Activated naive CD4-positive, alpha-beta T cell treated with anti-CD3 and anti-CD28 coated beads, Interleukin-2, amount 50 U/mL, for 24 hours (primary cell): ENCODE measurements at regions not wholly inside any gene's neighbourhood (a gene's known extent, or its start where the extent isn't known, plus 50 kb on each side); places are given as distances from the start of the nearest gene placed in this dataset.
"Not testable (repeated sequence)": the region's sequence is repeated elsewhere in the genome, so short reads cannot be mapped to it uniquely, and the experiment has no call there.

Source experiments
- H3K27ac Mint-ChIP-seq: one replicate; pipeline ENCODE4 v1.8.0; 2021; ENCODE audit warnings: mild to moderate bottlenecking, mixed read lengths
- H3K27me3 Mint-ChIP-seq: one replicate; pipeline ENCODE4 v1.8.0; 2021; ENCODE audit warnings: mixed read lengths
- H3K36me3 Mint-ChIP-seq: one replicate; pipeline ENCODE4 v1.8.0; 2021; ENCODE audit warnings: mixed read lengths
- H3K4me1 Mint-ChIP-seq: one replicate; pipeline ENCODE4 v1.8.0; 2021; ENCODE audit warnings: mixed read lengths
- H3K4me3 Mint-ChIP-seq: one replicate; pipeline ENCODE4 v1.8.0; 2021; ENCODE audit warnings: mild to moderate bottlenecking, mixed read lengths
- H3K9me3 Mint-ChIP-seq: one replicate; pipeline ENCODE4 v1.8.0; 2021; ENCODE audit warnings: mixed read lengths

- not testable (repeated sequence) for H3K9me3 Mint-ChIP-seq, H3K4me3 Mint-ChIP-seq, H3K27me3 Mint-ChIP-seq, H3K4me1 Mint-ChIP-seq, H3K27ac Mint-ChIP-seq, H3K36me3 Mint-ChIP-seq
Measured at GRCh38 chr18:14382666-14383065, 160.7 kb downstream of the POTEC start.

GRCh38 chr18:14379489-14379888, 163.9 kb downstream of the POTEC start:
- H3K4me1 Mint-ChIP-seq, H3K27ac Mint-ChIP-seq, H3K36me3 Mint-ChIP-seq, H3K9me3 Mint-ChIP-seq, H3K27me3 Mint-ChIP-seq, H3K4me3 Mint-ChIP-seq: not testable (repeated sequence)

- not testable (repeated sequence) for H3K27me3 Mint-ChIP-seq, H3K4me1 Mint-ChIP-seq, H3K4me3 Mint-ChIP-seq, H3K27ac Mint-ChIP-seq, H3K36me3 Mint-ChIP-seq, H3K9me3 Mint-ChIP-seq
Measured at GRCh38 chr18:14378376-14378775, 165.0 kb downstream of the POTEC start.

GRCh38 chr18:14361346-14361745, 182.1 kb downstream of the POTEC start:
- not testable (repeated sequence) for H3K27me3 Mint-ChIP-seq, H3K36me3 Mint-ChIP-seq, H3K4me3 Mint-ChIP-seq, H3K27ac Mint-ChIP-seq, H3K9me3 Mint-ChIP-seq, H3K4me1 Mint-ChIP-seq

- not testable (repeated sequence) for H3K36me3 Mint-ChIP-seq, H3K27ac Mint-ChIP-seq, H3K4me3 Mint-ChIP-seq, H3K4me1 Mint-ChIP-seq, H3K27me3 Mint-ChIP-seq, H3K9me3 Mint-ChIP-seq
Measured at GRCh38 chr18:14357553-14358297, 185.7 kb downstream of the POTEC start.

- not testable (repeated sequence) for H3K4me3 Mint-ChIP-seq, H3K9me3 Mint-ChIP-seq, H3K4me1 Mint-ChIP-seq, H3K27me3 Mint-ChIP-seq, H3K36me3 Mint-ChIP-seq, H3K27ac Mint-ChIP-seq
Measured at GRCh38 chr18:14342170-14342569, 201.2 kb downstream of the POTEC start.

GRCh38 chr18:14336017-14336416, 203.8 kb upstream of the ZNF519 start:
- not testable (repeated sequence) for H3K4me3 Mint-ChIP-seq, H3K36me3 Mint-ChIP-seq, H3K27me3 Mint-ChIP-seq, H3K27ac Mint-ChIP-seq, H3K9me3 Mint-ChIP-seq, H3K4me1 Mint-ChIP-seq

GRCh38 chr18:14321217-14321616, 189.0 kb upstream of the ZNF519 start:
- H3K9me3 Mint-ChIP-seq, H3K4me1 Mint-ChIP-seq, H3K27me3 Mint-ChIP-seq, H3K36me3 Mint-ChIP-seq, H3K4me3 Mint-ChIP-seq, H3K27ac Mint-ChIP-seq: not testable (repeated sequence)

- H3K4me3 Mint-ChIP-seq, H3K36me3 Mint-ChIP-seq, H3K4me1 Mint-ChIP-seq, H3K27ac Mint-ChIP-seq, H3K27me3 Mint-ChIP-seq, H3K9me3 Mint-ChIP-seq: not testable (repeated sequence)
Measured at GRCh38 chr18:14301255-14301654, 169.0 kb upstream of the ZNF519 start.

- H3K4me1 Mint-ChIP-seq, H3K27ac Mint-ChIP-seq, H3K27me3 Mint-ChIP-seq, H3K4me3 Mint-ChIP-seq, H3K36me3 Mint-ChIP-seq, H3K9me3 Mint-ChIP-seq: not testable (repeated sequence)
Measured at GRCh38 chr18:14295081-14295480, 162.8 kb upstream of the ZNF519 start.

- no peak overlapping the region for H3K4me3 Mint-ChIP-seq
- no peaks in the 10 kb centered on the region for H3K27me3 Mint-ChIP-seq
- H3K36me3 Mint-ChIP-seq, result peaks cover 5% of the 10 kb centered on the region
- no peak overlapping the region for H3K27ac Mint-ChIP-seq
- H3K4me1 Mint-ChIP-seq, result peaks cover 3% of the 10 kb centered on the region
- H3K9me3 Mint-ChIP-seq, result no peaks in the 10 kb centered on the region
Measured at GRCh38 chr18:14285053-14285452, 152.8 kb upstream of the ZNF519 start.

GRCh38 chr18:14275391-14275790, 143.2 kb upstream of the ZNF519 start:
- H3K4me1 Mint-ChIP-seq, H3K36me3 Mint-ChIP-seq: not testable (repeated sequence)

GRCh38 chr18:14265637-14266410, 133.6 kb upstream of the ZNF519 start:
- not testable (repeated sequence) for H3K9me3 Mint-ChIP-seq, H3K27me3 Mint-ChIP-seq, H3K4me3 Mint-ChIP-seq, H3K4me1 Mint-ChIP-seq, H3K36me3 Mint-ChIP-seq, H3K27ac Mint-ChIP-seq

More at GRCh38 chr18:14275391-14275790, 143.2 kb upstream of the ZNF519 start:
- not testable (repeated sequence) for H3K4me3 Mint-ChIP-seq, H3K9me3 Mint-ChIP-seq, H3K27me3 Mint-ChIP-seq, H3K27ac Mint-ChIP-seq

GRCh38 chr18:14262786-14263185, 130.6 kb upstream of the ZNF519 start:
- not testable (repeated sequence) for H3K9me3 Mint-ChIP-seq, H3K4me1 Mint-ChIP-seq, H3K27me3 Mint-ChIP-seq, H3K4me3 Mint-ChIP-seq, H3K27ac Mint-ChIP-seq
- H3K36me3 Mint-ChIP-seq, result peaks cover 11% of the 10 kb centered on the region

- H3K36me3 Mint-ChIP-seq, H3K4me3 Mint-ChIP-seq, H3K4me1 Mint-ChIP-seq, H3K27ac Mint-ChIP-seq, H3K9me3 Mint-ChIP-seq, H3K27me3 Mint-ChIP-seq: not testable (repeated sequence)
Measured at GRCh38 chr18:14250084-14250677, 117.9 kb upstream of the ZNF519 start.

- not testable (repeated sequence) for H3K4me3 Mint-ChIP-seq, H3K27me3 Mint-ChIP-seq, H3K36me3 Mint-ChIP-seq, H3K27ac Mint-ChIP-seq, H3K9me3 Mint-ChIP-seq, H3K4me1 Mint-ChIP-seq
Measured at GRCh38 chr18:14239224-14239623, 107.0 kb upstream of the ZNF519 start.
